ENCODE measurements at regions not wholly inside any gene's neighbourhood (a gene's known extent, or its start where the extent isn't known, plus 50 kb on each side); places are given as distances from the start of the nearest gene placed in this dataset.

DNA sequence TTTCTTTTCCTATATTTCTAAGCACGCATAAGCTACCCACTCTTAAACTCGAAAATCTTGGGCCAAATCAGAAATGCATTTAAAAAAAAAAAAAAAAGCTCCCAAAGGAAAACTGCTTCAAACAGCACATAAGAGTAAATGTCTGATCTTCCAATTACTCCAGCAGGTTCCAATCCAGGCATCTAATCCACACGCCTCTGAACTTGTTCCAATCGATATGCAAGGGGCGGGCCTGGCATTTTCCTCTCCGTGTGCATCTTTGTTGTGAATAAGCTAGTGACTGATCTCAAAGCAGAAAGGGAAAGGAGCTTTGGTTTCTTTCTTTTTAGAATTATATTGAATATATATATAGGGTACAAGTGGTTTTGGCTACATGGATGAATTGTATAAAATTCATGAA is 365.5 kb downstream of the PRDM2 start:
- H3K27ac Mint-ChIP-seq, result no peak overlapping the region
- no peaks in the 10 kb centered on the region for H3K27me3 Mint-ChIP-seq
- no peaks in the 10 kb centered on the region for H3K9me3 Mint-ChIP-seq
- POLR2A ChIA-PET, result no interaction called here
- intact Hi-C loops (cut with micrococcal nuclease), result no loop called here
- no peak overlapping the region for H3K4me3 Mint-ChIP-seq
- CTCF ChIA-PET, result no interaction called here
- DNase-seq, result no peak
- H3K36me3 Mint-ChIP-seq, result no peaks in the 10 kb centered on the region
- no peaks in the 10 kb centered on the region for H3K4me1 Mint-ChIP-seq (ENCODE audit: low read depth)

DNA sequence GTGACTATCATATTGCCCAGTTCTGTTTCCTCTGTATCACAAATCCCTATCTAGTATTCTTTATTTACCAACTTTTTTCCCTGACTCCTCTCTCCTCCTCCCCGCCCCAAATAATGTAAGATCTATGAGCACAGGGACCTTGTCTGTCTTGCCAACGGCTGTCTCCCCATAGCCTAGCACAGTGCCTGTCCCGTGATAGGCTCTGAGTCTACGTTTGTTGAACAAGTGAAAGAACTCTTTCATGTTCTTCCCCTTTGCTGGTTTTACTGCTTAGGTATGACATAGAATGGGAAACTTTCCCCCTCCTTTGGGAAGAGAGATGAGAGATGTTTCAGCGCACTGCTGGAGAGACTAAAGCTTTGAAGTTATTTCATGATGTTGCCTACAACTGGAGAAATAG is 367.0 kb downstream of the PRDM2 start:
- no peak for DNase-seq
- no peaks in the 10 kb centered on the region for H3K27me3 Mint-ChIP-seq
- no peaks in the 10 kb centered on the region for H3K36me3 Mint-ChIP-seq
- intact Hi-C loops (cut with micrococcal nuclease), result no loop called here
- H3K4me1 Mint-ChIP-seq (ENCODE audit: low read depth), result no peaks in the 10 kb centered on the region
- no peak overlapping the region for H3K4me3 Mint-ChIP-seq
- H3K27ac Mint-ChIP-seq, result no peak overlapping the region
- no peaks in the 10 kb centered on the region for H3K9me3 Mint-ChIP-seq
- POLR2A ChIA-PET, result no interaction called here
- CTCF ChIA-PET, result no interaction called here

DNA sequence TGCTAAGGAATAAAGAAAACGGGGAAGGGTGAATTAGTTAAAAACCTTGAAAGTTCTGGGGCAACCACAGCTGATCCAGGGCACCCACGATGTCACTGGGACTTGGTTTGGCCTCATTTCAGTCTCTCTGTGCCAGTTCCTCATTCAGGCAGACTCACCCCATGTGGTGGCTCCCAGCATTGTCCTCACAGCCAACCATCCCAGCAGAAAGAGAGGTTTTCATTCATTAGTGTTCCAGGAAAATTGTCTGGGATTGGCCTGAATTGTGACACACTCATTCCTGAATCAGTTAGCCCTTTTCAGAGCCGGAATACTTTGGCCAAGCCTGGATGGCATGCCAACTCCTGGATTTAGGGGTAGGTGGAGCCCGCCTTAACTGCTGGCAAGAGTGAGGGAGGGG is 367.7 kb downstream of the PRDM2 start:
- intact Hi-C loops (cut with micrococcal nuclease), result no loop called here
- Mint-ChIP-seq H3K9me3 (no peaks in the 10 kb centered on the region), H3K27me3 (no peaks in the 10 kb centered on the region), H3K27ac (no peak overlapping the region), H3K4me3 (no peak overlapping the region), H3K4me1 (ENCODE audit: low read depth) (no peaks in the 10 kb centered on the region), H3K36me3 (no peaks in the 10 kb centered on the region)
- ChIA-PET POLR2A (no interaction called here), CTCF (no interaction called here)
- DNase-seq, result no peak

DNA sequence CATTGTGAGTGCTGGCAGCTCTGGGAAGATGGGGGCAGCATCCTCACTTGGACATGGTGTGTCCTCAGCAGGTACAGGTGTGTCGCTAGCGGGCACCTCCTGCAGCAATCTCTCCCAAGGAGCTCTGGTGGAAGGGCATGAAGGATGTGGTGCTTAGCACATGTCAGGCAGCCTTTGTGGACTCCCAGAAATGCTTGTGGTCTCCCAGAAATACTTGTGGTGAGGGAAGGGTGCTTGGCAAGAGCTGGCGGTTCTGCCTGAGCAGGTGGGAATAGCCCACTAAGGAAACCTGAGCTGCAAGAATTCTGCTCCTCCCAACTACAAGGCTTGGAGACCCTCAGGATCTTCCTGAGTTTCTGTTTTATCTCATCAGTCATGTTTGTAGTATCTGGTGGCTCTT is 371.6 kb downstream of the PRDM2 start:
- ChIA-PET CTCF (no interaction called here), POLR2A (no interaction called here)
- H3K4me1 Mint-ChIP-seq (ENCODE audit: low read depth), result no peaks in the 10 kb centered on the region
- H3K9me3 Mint-ChIP-seq, result no peaks in the 10 kb centered on the region
- DNase-seq, result no peak
- intact Hi-C loops (cut with micrococcal nuclease), result no loop called here
- H3K27me3 Mint-ChIP-seq, result no peaks in the 10 kb centered on the region
- no peak overlapping the region for H3K27ac Mint-ChIP-seq
- H3K4me3 Mint-ChIP-seq, result no peak overlapping the region
- no peaks in the 10 kb centered on the region for H3K36me3 Mint-ChIP-seq

GRCh38 chr1:14080653-14081052 is 380.7 kb downstream of the PRDM2 start:
- Mint-ChIP-seq H3K27ac (no peak overlapping the region), H3K27me3 (no peaks in the 10 kb centered on the region), H3K9me3 (no peaks in the 10 kb centered on the region), H3K36me3 (no peaks in the 10 kb centered on the region), H3K4me1 (ENCODE audit: low read depth) (no peaks in the 10 kb centered on the region), H3K4me3 (no peak overlapping the region)
- no peak for DNase-seq
- intact Hi-C loops (cut with micrococcal nuclease), result no loop called here
- ChIA-PET POLR2A (no interaction called here), CTCF (no interaction called here)

DNA sequence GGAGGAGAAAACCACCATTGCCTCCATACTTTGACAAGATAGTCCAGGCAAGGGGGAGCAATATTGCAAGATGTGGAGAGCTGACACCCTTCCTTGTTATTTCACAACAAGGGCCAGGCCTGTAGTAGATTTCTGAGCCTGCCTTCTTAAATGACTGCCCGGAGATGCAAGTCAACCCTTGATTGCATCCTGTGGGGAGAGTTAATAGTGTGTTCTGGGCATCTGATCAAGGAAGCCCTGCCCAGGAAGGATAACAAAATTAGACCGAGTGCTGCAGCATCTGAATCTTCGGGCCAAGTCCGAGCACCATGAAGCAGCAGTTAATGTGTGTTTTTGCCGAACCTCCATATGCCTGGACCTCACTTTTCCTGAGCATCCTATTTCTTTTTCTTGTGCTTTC is 382.3 kb downstream of the PRDM2 start:
- no peaks in the 10 kb centered on the region for H3K36me3 Mint-ChIP-seq
- H3K4me1 Mint-ChIP-seq (ENCODE audit: low read depth), result no peaks in the 10 kb centered on the region
- H3K4me3 Mint-ChIP-seq, result no peak overlapping the region
- H3K27ac Mint-ChIP-seq, result no peak overlapping the region
- no peaks in the 10 kb centered on the region for H3K27me3 Mint-ChIP-seq
- ChIA-PET CTCF (no interaction called here), POLR2A (no interaction called here)
- DNase-seq, result no peak
- H3K9me3 Mint-ChIP-seq, result no peaks in the 10 kb centered on the region
- intact Hi-C loops (cut with micrococcal nuclease), result no loop called here

- ChIA-PET POLR2A (no interaction called here), CTCF (no interaction called here)
- H3K4me3 Mint-ChIP-seq, result no peak overlapping the region
- no peaks in the 10 kb centered on the region for H3K36me3 Mint-ChIP-seq
- H3K4me1 Mint-ChIP-seq (ENCODE audit: low read depth), result no peaks in the 10 kb centered on the region
- no peak overlapping the region for H3K27ac Mint-ChIP-seq
- no peak for DNase-seq
- intact Hi-C loops (cut with micrococcal nuclease), result no loop called here
- no peaks in the 10 kb centered on the region for H3K27me3 Mint-ChIP-seq
- H3K9me3 Mint-ChIP-seq, result no peaks in the 10 kb centered on the region
These were observed 383.3 kb downstream of the PRDM2 start for GRCh38 chr1:14083277-14083676.

DNA sequence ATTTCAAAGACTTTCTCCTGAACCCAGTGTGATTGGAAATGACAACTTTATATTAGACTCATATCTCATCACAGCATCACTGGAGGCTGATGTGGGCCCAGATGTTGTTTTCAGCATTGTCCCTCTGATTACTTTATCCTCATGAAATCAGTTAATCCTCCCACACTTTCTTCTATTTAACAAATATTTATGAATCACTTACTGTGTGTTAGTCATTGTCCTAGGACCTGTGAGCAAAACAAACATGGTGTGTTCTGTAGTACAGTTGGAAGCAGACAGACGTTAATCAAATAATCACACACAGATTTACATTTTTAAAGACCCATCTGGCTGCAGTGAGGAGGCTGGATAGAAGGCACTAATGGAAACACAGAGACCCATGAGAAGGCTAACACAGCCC is 383.7 kb downstream of the PRDM2 start:
- no peaks in the 10 kb centered on the region for H3K4me1 Mint-ChIP-seq (ENCODE audit: low read depth)
- intact Hi-C loops (cut with micrococcal nuclease), result no loop called here
- H3K27ac Mint-ChIP-seq, result no peak overlapping the region
- no peak for DNase-seq
- H3K9me3 Mint-ChIP-seq, result no peaks in the 10 kb centered on the region
- no peaks in the 10 kb centered on the region for H3K27me3 Mint-ChIP-seq
- no peaks in the 10 kb centered on the region for H3K36me3 Mint-ChIP-seq
- H3K4me3 Mint-ChIP-seq, result no peak overlapping the region
- ChIA-PET POLR2A (no interaction called here), CTCF (no interaction called here)

DNA sequence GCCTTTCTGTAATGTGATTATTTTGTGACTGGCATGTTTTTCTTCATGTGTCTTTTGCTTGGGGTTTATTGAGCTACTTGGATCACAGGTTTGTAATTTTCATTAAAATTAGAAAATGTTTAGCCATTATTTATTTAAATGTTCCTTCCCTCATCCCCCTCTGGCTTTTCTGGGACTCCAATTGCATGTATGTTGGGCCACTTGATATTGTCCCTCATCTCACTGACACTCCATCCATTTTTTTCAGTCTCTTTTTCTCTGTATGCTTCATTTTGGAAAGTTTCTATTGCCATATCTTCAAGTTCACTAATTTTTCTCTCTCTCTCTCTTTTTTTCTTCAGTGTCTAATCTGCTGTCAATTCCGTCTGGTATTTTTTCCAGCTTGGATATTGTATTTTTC is 390.1 kb downstream of the PRDM2 start:
- ChIA-PET CTCF (no interaction called here), POLR2A (no interaction called here)
- no peak for DNase-seq
- Mint-ChIP-seq H3K4me3 (no peak overlapping the region), H3K27ac (no peak overlapping the region), H3K36me3 (no peaks in the 10 kb centered on the region), H3K4me1 (ENCODE audit: low read depth) (no peaks in the 10 kb centered on the region), H3K27me3 (peaks cover 8% of the 10 kb centered on the region), H3K9me3 (peaks cover 7% of the 10 kb centered on the region)
- intact Hi-C loops (cut with micrococcal nuclease), result no loop called here

DNA sequence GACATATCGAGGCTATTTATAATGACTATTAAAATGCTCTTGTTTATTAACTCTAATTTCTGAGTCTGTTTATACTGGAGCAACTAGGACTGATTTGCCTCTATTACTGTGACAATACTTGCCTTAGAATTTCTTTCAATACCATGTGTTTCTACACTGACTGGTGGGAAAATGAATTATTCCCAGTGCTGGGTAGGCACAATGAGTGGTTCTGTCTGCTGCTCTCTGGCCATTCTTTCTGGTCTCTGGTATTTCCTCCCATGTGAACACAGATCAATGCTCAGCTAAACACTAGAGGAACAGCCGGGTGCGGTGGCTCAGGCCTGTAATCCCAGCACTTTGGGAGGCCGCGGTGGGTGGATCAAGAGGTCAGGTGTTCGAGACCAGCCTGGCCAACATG is 390.5 kb downstream of the PRDM2 start:
- Mint-ChIP-seq H3K4me1 (ENCODE audit: low read depth) (no peaks in the 10 kb centered on the region), H3K36me3 (no peaks in the 10 kb centered on the region), H3K9me3 (peaks cover 7% of the 10 kb centered on the region), H3K27ac (no peak overlapping the region), H3K4me3 (no peak overlapping the region), H3K27me3 (peaks cover 8% of the 10 kb centered on the region)
- POLR2A ChIA-PET, result no interaction called here
- no peak for DNase-seq
- CTCF ChIA-PET, result no interaction called here
- intact Hi-C loops (cut with micrococcal nuclease), result no loop called here

DNA sequence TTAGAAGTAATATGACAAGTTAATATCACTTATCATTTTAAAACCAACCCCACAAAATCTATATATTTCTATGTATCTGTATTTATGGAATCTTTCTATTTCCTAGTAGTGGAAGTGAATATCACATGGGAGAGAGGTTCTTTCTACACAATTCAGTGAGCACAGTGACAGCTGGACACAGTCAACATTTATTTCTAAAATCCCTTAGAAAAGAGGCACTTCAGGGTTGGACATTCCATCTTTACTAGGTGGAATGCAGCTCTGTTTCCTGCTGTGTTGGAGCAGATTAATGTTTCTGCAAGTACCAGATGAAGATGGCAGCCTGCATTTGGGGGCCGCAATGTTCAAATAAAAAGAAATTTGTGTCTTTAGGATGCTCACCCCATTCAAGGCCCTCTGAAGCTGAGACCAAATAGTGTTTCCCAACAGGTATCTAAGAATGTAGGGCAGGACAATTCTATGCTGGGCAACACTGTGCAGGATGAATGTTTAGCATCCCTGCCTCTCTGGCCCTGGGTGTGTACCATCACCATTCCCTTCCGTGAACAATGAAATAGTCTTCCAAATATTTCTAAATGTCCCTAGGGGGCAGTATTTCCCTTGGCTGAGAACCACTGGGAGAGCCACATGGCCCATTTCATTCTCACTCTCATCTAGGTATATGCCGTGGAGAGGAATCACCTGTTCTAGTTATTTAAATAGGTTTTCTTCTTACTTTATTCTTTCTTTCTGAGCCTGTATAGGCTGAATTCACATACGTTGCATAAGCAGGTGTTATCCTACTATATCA is 394.8 kb downstream of the PRDM2 start:
- Mint-ChIP-seq H3K36me3 (no peaks in the 10 kb centered on the region), H3K4me1 (ENCODE audit: low read depth) (no peaks in the 10 kb centered on the region), H3K27ac (no peak overlapping the region), H3K27me3 (peaks cover 10% of the 10 kb centered on the region), H3K4me3 (no peak overlapping the region), H3K9me3 (peaks cover 7% of the 10 kb centered on the region)
- ChIA-PET CTCF (no interaction called here), POLR2A (no interaction called here)
- no peak for DNase-seq
- intact Hi-C loops (cut with micrococcal nuclease), result no loop called here

GRCh38 chr1:14098294-14098913 is 398.4 kb downstream of the PRDM2 start:
- Mint-ChIP-seq H3K4me1 (ENCODE audit: low read depth) (no peaks in the 10 kb centered on the region), H3K27me3 (peaks cover 2% of the 10 kb centered on the region), H3K36me3 (no peaks in the 10 kb centered on the region), H3K4me3 (no peak overlapping the region), H3K9me3 (no peaks in the 10 kb centered on the region), H3K27ac (no peak overlapping the region)
- no peak for DNase-seq
- intact Hi-C loops (cut with micrococcal nuclease), result no loop called here
- ChIA-PET POLR2A (no interaction called here), CTCF (no interaction called here)

- Mint-ChIP-seq H3K9me3 (no peaks in the 10 kb centered on the region), H3K4me3 (no peak overlapping the region), H3K27ac (no peak overlapping the region), H3K4me1 (ENCODE audit: low read depth) (no peaks in the 10 kb centered on the region), H3K36me3 (no peaks in the 10 kb centered on the region), H3K27me3 (peaks cover 5% of the 10 kb centered on the region)
- ChIA-PET POLR2A (no interaction called here), CTCF (no interaction called here)
- no peak for DNase-seq
- intact Hi-C loops (cut with micrococcal nuclease), result no loop called here
These were observed 400.5 kb downstream of the PRDM2 start for GRCh38 chr1:14100444-14100843.
